ENCODE measurements at regions not wholly inside any gene's neighbourhood (a gene's known extent, or its start where the extent isn't known, plus 50 kb on each side); places are given as distances from the start of the nearest gene placed in this dataset.

GRCh38 chrX:45449982-45450381 is 249.3 kb upstream of the DIPK2B start:
- Histone ChIP-seq H3K4me1 (ENCODE audit: insufficient read depth, low read length) (peaks cover 13% of the 10 kb centered on the region), H3K4me2 (ENCODE audit: insufficient read depth, low read length) (no peak overlapping the region), H3K79me2 (ENCODE audit: insufficient read depth, low read length) (no peaks in the 10 kb centered on the region), H3K4me3 (ENCODE audit: insufficient read depth, low read length) (no peak overlapping the region), H3K9me3 (ENCODE audit: low read depth, low read length) (no peaks in the 10 kb centered on the region), H3K27me3 (ENCODE audit: insufficient read depth, low read length) (peaks cover 16% of the 10 kb centered on the region), H4K20me1 (ENCODE audit: insufficient read depth, low read length) (no peaks in the 10 kb centered on the region), H2AFZ (ENCODE audit: low read length) (no peak overlapping the region), H3K27ac (ENCODE audit: low read depth, low read length) (no peak overlapping the region), H3K36me3 (ENCODE audit: insufficient read depth, low read length) (no peaks in the 10 kb centered on the region)
- TF ChIP-seq, protein P1, sequence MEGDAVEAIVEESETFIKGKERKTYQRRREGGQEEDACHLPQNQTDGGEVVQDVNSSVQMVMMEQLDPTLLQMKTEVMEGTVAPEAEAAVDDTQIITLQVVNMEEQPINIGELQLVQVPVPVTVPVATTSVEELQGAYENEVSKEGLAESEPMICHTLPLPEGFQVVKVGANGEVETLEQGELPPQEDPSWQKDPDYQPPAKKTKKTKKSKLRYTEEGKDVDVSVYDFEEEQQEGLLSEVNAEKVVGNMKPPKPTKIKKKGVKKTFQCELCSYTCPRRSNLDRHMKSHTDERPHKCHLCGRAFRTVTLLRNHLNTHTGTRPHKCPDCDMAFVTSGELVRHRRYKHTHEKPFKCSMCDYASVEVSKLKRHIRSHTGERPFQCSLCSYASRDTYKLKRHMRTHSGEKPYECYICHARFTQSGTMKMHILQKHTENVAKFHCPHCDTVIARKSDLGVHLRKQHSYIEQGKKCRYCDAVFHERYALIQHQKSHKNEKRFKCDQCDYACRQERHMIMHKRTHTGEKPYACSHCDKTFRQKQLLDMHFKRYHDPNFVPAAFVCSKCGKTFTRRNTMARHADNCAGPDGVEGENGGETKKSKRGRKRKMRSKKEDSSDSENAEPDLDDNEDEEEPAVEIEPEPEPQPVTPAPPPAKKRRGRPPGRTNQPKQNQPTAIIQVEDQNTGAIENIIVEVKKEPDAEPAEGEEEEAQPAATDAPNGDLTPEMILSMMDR (IDR thresholded peaks at IDR 0.05; ENCODE audit: extremely low read depth, low read depth, low read length), result no peak
- no peak for DNase-seq (ENCODE audit: insufficient read length, low spot score, missing footprints)

- DNase-seq (ENCODE audit: insufficient read length, low spot score, missing footprints), result no peak
- Histone ChIP-seq H3K27me3 (ENCODE audit: insufficient read depth, low read length) (peaks cover 16% of the 10 kb centered on the region), H3K9me3 (ENCODE audit: low read depth, low read length) (no peaks in the 10 kb centered on the region), H3K27ac (ENCODE audit: low read depth, low read length) (no peak overlapping the region), H3K79me2 (ENCODE audit: insufficient read depth, low read length) (no peaks in the 10 kb centered on the region), H2AFZ (ENCODE audit: low read length) (no peak overlapping the region), H4K20me1 (ENCODE audit: insufficient read depth, low read length) (no peaks in the 10 kb centered on the region), H3K4me3 (ENCODE audit: insufficient read depth, low read length) (no peak overlapping the region), H3K4me1 (ENCODE audit: insufficient read depth, low read length) (peaks cover 13% of the 10 kb centered on the region), H3K4me2 (ENCODE audit: insufficient read depth, low read length) (no peak overlapping the region), H3K36me3 (ENCODE audit: insufficient read depth, low read length) (no peaks in the 10 kb centered on the region)
- TF ChIP-seq, protein P1 (IDR thresholded peaks at IDR 0.05; ENCODE audit: extremely low read depth, low read depth, low read length), result no peak
These were observed 247.3 kb upstream of the DIPK2B start for GRCh38 chrX:45447995-45448394.

DNA sequence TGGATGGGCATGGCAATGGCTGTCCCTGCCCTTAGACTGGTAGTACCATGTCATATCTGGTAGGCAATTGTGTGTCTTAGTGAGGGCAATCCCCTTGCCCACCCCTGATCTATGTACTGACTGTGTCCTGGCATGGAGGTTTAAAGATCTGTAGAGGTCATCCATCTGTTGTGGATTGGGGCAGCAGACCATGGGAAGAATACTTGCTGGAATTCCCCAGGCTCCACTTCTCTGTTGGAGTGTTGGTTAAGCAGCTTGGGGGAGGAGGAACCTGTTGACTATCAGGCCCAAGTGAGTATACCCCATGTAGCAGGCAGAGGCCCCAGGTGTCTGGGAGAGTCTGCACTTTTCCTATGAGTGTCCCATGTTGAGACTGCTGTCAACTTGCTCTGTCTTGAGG is 246.7 kb upstream of the DIPK2B start:
- Histone ChIP-seq H2AFZ (ENCODE audit: low read length) (no peak overlapping the region), H3K79me2 (ENCODE audit: insufficient read depth, low read length) (no peaks in the 10 kb centered on the region), H3K4me2 (ENCODE audit: insufficient read depth, low read length) (no peak overlapping the region), H4K20me1 (ENCODE audit: insufficient read depth, low read length) (no peaks in the 10 kb centered on the region), H3K27me3 (ENCODE audit: insufficient read depth, low read length) (peaks cover 16% of the 10 kb centered on the region), H3K36me3 (ENCODE audit: insufficient read depth, low read length) (no peaks in the 10 kb centered on the region), H3K9me3 (ENCODE audit: low read depth, low read length) (no peaks in the 10 kb centered on the region), H3K4me3 (ENCODE audit: insufficient read depth, low read length) (no peak overlapping the region), H3K27ac (ENCODE audit: low read depth, low read length) (no peak overlapping the region), H3K4me1 (ENCODE audit: insufficient read depth, low read length) (peaks cover 13% of the 10 kb centered on the region)
- no peak for DNase-seq (ENCODE audit: insufficient read length, low spot score, missing footprints)
- TF ChIP-seq, protein P1 (IDR thresholded peaks at IDR 0.05; ENCODE audit: extremely low read depth, low read depth, low read length), result no peak

DNA sequence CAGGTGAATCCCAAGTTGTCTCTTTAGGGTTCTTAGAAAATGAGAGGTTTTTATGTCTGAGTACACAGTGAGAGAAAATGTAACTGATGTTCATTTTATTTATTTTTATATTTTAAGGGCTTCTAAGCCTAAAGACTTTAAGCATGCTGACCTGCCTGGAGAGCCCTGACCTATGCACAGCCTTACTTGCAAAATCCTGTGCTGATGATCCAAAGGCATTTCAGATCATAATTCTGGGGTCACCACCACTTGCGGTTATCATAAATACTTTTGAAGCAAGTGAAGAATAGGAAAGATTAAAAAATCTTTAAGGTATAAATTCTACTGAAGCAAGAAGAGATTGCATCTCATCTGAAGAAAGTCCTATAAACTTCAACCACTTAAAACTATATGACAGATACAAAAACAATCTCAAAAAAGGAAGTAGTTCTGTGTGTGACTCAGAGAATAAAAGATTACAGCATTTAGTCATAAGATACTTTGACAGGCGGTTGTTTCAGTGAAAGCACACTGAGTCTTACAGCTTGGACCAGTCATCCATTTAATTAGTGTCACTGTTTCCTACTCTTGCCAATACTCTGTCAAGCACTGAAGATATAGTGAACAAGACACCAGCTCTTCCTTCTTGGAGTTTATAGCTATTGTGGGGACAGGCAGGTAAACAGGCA is 245.2 kb upstream of the DIPK2B start:
- Histone ChIP-seq H3K4me3 (ENCODE audit: insufficient read depth, low read length) (no peak overlapping the region), H3K79me2 (ENCODE audit: insufficient read depth, low read length) (no peaks in the 10 kb centered on the region), H4K20me1 (ENCODE audit: insufficient read depth, low read length) (no peaks in the 10 kb centered on the region), H3K27me3 (ENCODE audit: insufficient read depth, low read length) (peaks cover 8% of the 10 kb centered on the region), H2AFZ (ENCODE audit: low read length) (no peak overlapping the region), H3K36me3 (ENCODE audit: insufficient read depth, low read length) (no peaks in the 10 kb centered on the region), H3K4me1 (ENCODE audit: insufficient read depth, low read length) (peaks cover 13% of the 10 kb centered on the region), H3K4me2 (ENCODE audit: insufficient read depth, low read length) (no peak overlapping the region), H3K27ac (ENCODE audit: low read depth, low read length) (peak overlapping the region; percentile 33), H3K9me3 (ENCODE audit: low read depth, low read length) (no peaks in the 10 kb centered on the region)
- TF ChIP-seq, protein P1 (IDR thresholded peaks at IDR 0.05; ENCODE audit: extremely low read depth, low read depth, low read length), result no peak
- DNase-seq (ENCODE audit: insufficient read length, low spot score, missing footprints), result no peak
